Stimulated activated CD8-positive, alpha-beta memory T cell treated with anti-CD3 and anti-CD28 coated beads, Interleukin-2, amount 100 ng/mL, for 48 hours (primary cell): ENCODE measurements at regions not wholly inside any gene's neighbourhood (a gene's known extent, or its start where the extent isn't known, plus 50 kb on each side); places are given as distances from the start of the nearest gene placed in this dataset.

ENCODE experiments used
- DNase-seq, 2 donors: peaks; one replicate each; pipeline ENCODE4 v3.0.0-alpha.2; 2020; ENCODE audit warnings: low read depth in 2 of 2

DNA sequence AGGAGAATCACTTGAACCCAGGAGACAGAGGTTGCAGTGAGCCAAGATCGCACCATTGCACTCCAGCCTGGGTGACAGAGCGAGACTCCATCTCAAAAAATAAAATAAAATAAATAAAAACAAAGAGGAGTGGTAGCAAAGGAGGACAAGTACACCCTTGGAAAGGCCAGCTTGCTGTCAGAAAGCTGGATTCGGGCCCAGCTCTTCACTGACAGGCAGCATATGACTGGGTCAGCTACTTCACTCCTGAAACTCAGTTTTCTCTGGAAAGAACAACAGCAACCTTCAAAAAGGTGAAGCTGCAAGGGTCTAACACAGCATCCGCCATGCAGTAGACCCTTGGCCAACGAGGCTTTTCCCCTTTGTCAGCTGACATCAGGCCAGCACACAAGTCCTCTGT is 156.0 kb upstream of the TIAM1 start:
- no peak for DNase-seq

DNA sequence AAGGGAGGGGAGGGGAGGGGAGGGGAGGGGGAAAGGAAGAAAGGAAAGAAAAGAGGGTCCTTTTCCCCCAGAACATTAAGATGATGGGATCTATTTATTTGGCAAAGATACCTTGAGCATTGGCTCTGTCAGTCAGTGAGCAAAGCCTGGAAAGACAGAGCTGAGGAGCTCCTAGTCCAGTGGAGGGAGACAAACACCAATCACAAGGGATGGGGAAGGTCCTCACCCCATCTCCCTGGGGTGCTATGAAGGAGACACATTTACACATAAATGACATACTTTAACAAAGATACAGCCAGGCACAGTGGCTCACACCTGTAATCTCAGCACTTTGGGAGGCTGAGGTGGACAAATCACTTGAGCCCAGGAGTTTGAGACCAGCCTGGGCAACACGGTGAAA is 154.9 kb upstream of the TIAM1 start:
- no peak for DNase-seq

DNA sequence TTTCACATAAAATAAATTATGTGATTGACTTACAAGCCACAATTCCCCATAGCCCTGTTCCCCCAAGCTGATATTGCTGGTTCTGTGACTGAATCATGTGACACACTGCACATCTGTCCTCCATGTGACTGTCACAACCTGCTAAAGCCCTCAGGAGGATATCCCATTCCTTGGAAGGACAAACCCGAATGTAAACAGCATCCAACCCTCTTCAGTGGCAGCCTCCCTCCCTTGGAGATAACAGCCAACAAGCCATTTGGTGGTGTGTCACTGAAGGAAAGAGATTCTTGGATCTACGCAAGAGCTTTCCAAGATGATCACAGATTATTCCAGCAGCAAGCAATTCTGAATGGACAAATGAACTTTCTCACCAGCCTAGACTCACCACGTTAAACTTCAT is 153.9 kb upstream of the TIAM1 start:
- DNase-seq: no peak

DNA sequence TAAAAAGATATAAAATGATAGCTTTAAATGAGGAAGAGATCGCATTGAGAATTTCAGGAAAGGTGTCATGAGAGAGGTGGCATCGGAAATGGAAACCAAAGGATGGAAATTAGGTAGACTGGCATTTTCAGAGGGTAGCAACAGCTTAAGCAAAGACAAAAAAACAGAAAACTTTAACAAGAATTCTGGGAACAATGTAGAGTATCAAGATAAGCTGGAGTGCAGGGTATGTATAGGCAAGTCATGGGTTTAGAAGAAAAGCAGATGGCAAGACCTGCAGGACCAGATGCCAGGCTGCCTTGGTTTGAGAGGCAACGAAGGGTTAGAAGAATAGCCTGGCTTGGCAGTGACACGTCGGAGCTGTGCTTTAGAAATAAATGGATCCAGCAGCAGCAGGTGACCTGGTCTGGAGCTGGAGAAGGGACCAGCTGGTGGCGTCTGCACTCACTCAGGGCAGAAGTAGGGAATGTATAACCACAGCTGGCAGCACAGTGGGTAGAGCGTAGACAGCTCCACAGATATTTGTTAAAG is 149.4 kb upstream of the TIAM1 start:
- DNase-seq: no peak

DNA sequence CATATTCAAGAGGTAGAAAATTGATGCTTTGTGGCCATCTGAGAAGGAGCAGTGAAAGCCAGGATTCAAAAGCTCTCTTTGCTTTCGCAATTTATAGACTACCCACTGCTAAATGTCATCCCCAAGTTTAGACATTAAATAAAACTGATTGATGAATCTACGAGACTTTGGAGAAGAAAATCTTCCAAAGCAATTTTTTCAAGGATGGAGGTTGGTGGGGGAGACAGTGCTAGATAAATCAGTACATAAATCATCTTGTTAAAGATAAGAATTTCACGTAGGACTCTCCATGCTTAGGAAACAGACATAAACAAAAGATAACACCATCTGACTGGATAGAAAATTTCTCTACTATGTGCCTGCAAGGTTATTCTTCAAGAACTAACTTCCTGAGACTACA is 147.6 kb upstream of the TIAM1 start:
- no peak for DNase-seq

DNA sequence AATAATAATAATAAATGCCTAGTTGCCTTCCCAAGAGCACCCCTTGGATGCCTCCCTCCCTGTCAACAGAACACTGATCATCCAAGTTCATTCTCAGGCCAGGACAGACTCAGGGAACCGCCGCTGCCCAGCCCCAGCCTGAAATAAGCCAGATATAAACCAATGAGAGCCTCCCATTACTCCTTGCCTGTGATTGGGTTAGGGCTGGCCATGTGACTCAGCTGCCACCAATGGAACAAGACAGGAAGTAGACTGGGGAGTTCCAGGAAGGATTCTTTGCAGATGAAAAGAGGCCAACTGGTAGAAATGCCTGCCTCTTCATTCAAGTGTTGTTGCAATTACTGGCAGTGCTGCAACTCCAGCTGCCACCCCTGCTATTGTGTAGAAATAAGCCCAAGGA is 146.4 kb upstream of the TIAM1 start:
- no peak for DNase-seq

DNA sequence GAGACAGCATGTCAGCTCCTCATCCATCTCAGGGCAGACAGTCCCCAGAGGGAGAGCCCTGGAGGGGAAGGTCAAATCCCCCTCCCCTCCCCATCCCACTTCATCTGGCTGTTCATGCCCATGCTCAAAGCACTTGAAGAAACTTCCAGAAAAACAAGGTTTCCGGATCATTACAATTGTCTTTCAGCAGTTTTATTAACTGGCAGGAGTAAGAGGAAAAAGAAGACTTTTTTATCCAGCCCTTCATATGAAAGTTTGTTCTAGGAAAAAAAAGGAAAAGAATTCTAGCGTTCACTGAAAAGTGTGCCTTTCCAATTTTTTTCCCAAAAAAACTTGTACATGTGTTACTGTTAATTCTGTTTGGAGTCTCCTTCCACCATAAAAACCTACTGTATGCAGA is 145.7 kb upstream of the TIAM1 start:
- no peak for DNase-seq

DNA sequence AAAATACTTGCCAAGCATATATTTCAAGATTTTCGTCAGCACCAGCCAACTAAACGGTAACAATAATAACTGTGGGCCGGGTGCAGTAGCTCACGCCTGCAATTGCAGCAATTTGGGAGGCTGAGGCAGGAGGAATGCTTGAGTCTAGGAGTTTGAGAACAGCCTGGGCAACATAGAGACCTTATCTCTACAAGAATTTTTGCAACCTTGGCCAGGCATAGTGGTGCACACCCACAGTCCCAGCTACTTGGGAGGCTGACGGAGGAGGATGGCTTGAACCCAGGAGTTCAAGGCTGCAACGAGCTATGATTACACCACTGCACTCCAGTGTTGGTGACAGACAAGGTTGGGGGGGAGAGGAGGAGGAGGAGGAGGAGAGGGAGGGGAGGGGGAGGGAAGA is 145.0 kb upstream of the TIAM1 start:
- no peak for DNase-seq

DNA sequence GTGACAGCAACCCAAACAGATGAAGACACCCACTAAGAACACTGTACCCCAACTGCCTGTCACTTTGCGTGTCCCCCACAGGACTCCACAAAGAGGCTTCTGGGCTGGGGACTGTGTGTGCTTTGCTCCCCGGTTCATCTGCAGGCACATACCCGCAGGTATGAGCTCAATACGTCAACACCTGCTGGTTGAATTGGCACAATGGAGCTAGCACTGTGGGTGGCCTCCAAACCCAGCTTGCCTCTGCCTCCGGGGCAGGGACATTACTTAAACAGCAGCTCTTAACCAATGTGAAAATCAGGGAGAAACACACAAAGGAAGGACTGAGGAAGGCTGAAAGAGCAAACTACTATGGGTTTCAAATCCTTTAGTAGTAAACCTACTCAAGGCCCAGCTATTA is 140.2 kb upstream of the TIAM1 start:
- DNase-seq: no peak

DNA sequence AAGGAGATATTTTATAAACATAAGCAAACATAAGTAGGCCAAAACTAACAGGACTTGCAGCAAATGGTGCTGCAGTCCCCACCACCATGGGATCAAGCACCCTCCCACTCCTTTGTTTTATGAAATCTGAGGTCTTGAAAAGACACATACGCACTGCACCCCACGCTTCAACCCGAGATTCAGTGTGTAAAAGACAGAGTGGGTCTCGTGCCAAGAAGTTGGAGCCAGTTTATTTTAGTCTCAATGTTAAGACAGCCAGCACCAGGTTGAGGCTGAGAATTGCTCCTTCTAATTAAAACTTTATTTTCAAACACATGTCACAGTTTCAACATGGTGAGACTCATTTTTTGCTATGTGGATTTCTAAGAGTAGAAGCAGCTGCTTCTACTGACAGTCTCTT is 139.1 kb upstream of the TIAM1 start:
- DNase-seq: no peak

DNA sequence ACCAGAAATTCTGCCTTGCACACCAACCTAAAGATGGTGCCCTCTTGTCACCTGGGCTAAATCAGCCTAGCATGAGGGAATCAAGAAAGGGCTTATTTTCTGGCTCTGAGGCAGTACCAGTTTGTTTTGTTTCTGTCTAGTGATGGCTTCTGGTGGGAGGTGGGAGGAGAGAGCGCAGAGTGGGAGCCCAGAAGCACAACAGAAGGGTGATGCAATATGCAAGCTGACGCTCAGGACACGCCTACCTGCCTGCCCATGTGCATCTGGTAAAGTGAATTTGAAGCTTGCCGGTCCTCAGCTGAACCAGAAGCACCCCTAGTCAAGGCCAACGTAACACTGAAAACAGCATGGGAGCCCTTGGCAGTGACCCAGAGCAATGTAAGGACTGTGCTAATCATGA is 138.4 kb upstream of the TIAM1 start:
- no peak for DNase-seq

DNA sequence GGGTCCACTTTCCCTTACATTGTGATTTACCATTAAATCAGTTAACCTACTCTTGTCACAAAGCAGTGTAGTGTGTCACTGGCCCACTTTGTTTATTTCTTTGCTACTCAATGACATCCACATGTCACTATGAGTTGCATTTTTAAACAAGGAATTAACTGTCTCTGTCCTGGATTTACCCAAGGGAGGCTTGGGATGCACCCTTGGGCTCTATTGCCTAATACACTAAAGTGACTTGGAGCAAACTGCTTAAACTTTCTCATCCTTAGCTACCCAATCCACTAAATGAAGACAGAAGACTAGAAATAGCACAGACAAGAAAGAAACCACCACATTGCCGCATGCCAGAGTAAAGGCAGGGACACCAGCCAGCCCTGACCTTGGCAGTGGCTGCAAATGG is 136.2 kb upstream of the TIAM1 start:
- no peak for DNase-seq

DNA sequence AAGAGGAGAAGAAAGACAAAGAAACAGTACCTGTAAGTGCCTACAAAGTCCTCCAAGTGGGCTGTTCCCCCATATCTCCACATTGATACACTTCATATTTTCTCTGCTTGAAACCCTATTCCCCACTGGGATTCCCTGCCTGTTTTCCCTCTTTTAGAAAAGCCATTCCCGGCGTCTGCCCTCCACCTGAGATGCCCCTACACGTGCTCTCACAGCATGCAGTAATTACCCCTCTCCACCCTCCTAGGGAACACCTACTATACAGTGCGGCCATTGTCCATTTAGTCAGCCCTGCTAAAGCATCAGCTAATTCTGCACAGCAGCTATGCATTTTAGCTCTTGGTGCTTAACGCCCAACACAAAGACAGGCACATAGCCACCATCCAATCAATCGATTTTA is 135.7 kb upstream of the TIAM1 start:
- no peak for DNase-seq

DNA sequence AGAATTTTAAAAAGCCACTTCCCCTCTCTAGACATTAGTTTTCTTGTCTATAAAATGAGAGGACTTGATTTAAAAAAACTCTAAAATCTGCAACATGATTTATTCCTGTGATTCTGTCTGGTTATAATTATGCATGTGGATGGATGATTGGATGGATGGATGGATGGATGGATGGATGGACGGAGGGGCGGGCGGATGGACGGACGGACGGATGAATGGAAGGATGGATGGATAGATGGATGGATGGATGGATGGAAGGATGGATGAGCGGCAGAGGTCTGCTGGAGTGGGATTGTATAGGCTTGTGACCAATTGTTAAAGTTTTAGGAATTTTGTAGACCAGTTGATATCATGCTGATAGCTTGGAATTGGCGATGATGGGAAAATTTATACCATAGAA is 135.2 kb upstream of the TIAM1 start:
- no peak for DNase-seq

DNA sequence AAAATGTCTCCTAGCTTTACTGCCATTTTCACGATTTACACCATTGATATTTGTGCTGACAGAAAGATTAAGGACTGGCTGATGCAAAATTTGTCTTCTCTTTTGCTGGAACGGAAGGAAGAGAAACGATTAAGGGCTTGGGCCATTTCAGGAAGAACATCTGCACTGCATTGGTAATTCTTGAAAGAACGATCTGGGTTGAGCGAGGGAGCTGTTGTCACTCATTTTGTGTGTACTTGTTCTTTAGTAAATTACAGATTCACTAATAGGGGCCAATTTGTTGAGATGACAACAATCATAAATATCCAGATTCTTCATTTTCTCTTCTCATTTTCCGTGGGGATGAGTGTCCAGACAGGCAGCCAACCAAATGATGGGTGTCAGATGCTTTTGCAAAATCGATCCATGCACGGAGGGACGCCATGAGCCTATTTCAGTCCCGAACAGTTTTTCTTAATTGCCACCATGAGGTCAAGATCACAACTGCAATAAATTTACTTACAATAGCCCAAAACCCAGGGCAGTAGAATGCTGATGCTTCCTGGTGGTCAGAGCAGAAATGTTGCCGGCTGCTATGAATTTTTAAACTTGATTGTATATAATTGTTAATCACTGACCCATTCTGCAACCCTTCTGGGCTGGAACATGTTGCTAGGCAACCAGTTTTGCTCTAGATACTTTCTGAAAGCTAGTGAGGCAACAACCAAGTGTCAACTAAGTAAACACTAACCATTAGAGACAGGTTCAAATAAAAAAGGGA is 132.4 kb upstream of the TIAM1 start:
- DNase-seq: no peak

DNA sequence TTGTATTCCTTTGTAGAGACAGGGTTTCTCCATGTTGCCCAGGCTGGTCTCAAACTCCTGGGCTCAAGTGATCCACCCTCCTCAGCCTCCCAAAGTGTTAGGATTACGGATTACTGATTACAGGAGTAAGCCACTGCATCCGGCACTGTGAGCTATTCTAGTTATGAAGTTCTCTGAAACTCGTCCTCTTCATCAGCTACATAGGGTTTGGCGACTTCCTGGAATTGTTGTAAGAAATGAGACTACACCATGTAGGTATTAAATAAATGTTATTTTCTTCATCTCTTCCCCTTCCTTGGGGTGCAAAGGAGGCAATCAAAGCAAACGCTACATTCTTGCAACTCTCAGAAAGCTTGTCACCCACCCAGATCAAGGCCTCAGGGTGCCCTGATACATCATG is 131.2 kb upstream of the TIAM1 start:
- DNase-seq: no peak

DNA sequence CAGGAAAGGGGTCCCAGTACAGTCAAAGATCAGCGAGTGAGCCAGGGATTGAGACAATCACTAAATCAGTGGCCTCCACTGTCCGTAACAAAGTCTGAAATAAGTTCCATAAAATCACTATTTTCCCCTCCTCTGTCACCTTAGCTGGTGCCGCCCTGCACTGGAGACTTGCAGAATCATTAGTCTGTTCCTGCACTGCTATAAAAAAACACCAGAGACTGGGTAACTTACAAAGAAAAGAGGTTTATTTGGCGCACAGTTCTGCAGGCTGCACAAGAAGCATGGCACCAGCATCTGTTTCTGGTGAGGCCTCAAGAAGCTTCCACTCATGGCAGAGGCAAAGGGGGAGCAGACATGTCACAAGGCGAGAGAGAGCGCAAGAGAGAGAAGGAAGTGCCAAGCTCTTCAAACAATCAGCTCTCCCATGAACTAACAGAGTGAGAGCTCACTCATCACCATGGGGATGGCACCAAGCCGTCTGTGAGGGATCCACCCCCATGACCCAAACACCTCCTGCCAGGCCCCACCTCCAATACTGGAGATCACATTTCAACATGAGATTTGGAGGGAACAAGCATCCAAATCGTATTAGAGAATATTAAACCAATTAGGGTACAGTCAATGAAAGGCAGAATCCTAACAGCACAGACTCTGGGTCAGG is 129.8 kb upstream of the TIAM1 start:
- no peak for DNase-seq

DNA sequence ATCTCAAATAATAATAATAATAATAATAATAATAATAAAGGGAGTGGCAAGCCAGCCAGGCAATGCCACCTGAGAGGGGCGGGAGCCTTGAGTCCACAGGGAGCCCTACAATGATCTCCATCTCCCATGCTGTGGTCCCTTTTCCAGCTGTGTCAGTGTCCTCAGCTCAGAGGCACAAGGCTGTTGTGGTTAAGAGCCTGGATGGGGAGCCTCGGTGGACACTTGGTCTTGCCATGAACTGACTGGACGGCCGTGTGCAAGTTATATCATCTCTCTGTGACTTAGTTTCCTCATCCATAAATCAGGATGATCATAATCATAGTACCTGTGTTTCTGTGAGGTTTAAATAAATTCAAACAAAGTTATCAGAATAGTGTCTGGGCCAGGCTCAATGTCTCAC is 127.8 kb upstream of the TIAM1 start:
- no peak for DNase-seq

DNA sequence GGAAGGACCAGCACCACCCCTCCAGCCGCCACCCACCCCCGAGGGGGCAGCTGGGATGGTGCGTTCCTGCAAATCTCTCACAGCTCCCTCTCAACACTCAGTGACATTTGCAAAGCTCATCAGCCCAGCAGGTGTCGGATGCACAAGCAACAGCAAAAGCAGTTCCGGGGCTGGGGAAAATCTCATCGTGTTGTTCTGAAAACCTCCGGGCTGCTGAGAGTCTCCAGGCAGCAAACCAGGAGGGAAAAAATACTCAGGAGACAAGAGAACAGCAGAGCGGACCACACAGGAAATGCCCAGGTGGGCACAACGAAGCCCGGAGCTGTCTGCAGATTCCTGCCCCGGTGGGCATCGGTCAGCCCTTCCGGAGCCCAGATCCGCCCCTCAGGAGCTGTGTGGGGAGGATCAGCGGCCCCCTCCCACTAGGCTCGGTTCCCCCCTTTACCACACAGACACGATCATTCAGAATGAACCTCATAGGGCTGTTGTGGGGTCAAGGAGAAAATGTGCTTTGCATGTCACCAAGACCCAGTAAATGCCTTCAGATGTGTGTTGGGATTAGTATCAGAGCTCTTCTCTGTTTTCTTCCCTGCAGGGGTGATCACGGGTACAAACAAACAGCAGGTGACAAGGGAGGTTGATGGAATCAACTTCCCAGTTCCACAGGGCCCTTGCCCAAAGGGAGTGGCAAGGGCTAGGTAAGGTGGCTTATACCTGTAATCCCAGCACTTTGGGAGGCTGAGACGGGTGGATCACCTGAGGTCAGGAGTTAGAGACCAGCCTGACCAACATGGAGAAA is 127.0 kb upstream of the TIAM1 start:
- no peak for DNase-seq

DNA sequence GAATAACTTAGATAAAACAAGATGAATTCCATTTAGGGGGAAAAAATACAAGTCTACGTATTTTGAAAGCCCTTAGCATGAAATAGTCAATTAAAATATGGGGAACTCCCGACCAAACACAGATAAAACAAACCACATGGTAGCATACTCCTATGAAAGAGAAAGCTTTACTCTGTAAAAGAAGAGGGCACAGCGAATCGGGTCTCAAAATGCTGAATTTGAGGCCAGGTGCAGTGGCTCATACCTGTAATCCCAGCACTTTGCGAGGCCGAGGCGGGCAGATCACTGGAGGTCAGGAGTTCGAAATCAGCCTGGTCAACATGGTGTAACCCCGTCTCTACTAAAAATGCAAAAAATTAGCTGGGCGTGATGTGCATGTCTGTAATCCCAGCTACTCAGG is 116.9 kb upstream of the TIAM1 start:
- DNase-seq: no peak

DNA sequence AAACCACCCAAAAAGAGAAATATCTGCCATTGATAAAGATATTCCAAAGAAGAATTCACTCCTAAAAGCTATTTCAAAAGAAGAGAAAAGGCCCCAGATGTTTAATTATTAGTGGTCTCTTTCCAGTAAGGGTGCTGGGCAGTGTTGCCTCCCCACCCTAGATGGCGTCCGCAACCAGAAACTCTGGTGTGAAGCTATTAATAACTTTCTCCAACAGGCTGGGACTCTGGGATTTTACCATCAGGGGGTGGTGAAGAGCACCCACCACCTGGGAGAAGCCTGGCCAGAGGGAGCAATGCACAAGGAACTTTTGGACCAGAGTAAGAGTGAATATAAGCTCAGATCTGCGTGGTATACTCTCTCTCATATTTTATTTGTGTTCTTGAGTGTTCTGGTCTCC is 115.4 kb upstream of the TIAM1 start:
- DNase-seq: no peak

DNA sequence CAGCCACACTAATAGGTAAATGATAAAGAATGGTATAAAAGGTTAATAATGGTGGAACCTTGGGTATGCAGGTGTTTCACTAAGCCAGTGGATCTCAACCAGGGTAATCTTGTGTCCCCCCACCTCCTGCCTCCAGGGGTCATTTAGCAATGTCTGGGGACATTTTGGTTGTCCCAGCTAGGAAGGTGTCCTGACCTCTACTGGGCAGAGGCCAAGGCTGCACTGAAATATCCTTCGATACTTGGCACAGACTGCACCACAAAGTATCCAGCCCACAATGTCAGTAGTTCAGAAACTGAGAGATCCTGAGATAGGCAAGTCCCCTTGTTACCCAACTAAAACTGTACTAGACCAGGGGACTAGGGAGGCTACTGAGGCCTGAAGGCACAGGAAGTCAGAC is 113.6 kb upstream of the TIAM1 start:
- no peak for DNase-seq

DNA sequence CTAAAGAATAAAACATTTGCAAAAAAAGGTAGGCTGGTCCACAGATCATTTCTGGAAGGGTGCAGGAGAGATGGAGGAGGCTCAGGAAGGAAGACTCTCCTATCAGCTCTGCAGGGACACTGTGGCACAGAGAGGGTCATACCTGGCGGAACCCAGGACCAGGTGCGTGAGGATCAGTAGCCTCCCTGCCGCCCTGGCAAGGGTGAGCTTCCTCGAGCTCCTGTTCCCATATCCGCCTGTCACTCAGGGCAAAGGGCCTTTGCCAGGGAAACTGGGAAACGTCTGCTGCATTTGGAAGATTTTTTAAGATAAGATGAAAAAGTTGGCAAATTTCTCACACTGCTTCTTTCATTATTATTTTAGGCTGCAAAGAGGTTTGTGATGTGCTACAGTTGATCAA is 112.1 kb upstream of the TIAM1 start:
- DNase-seq: no peak
